ENCODE measurements at regions not wholly inside any gene's neighbourhood (a gene's known extent, or its start where the extent isn't known, plus 50 kb on each side); places are given as distances from the start of the nearest gene placed in this dataset.

- no peak for TF ChIP-seq CTCF (IDR thresholded peaks at IDR 0.05; ENCODE audit: low read depth, low read length)
- in situ Hi-C loops (cut with HindIII; ENCODE audit: low sequenced_read_pairs): no loop called here
- DNase-seq (ENCODE audit: low read depth, low spot score): peak; percentile 53
- no peak overlapping the region for H3K4me3 ChIP-seq (ENCODE audit: low read depth, low read length)
Measured at GRCh38 chr18:57915248-57915647, 112.1 kb upstream of the ATP8B1 start.

- no peak for DNase-seq (ENCODE audit: low read depth, low spot score)
- TF ChIP-seq CTCF (IDR thresholded peaks at IDR 0.05; ENCODE audit: low read depth, low read length): no peak
- no peak overlapping the region for H3K4me3 ChIP-seq (ENCODE audit: low read depth, low read length)
- in situ Hi-C loops (cut with HindIII; ENCODE audit: low sequenced_read_pairs): no loop called here
Measured at GRCh38 chr18:57913686-57914085, 110.6 kb upstream of the ATP8B1 start.

- no peak overlapping the region for H3K4me3 ChIP-seq (ENCODE audit: low read depth, low read length)
- in situ Hi-C loops (cut with HindIII; ENCODE audit: low sequenced_read_pairs): no loop called here
- peak; percentile 49 for TF ChIP-seq CTCF (IDR thresholded peaks at IDR 0.05; ENCODE audit: low read depth, low read length)
- DNase-seq (ENCODE audit: low read depth, low spot score): no peak
Measured at GRCh38 chr18:57910817-57911216, 107.7 kb upstream of the ATP8B1 start.

GRCh38 chr18:57910134-57910533 lies 107.0 kb upstream of the ATP8B1 start:
- DNase-seq (ENCODE audit: low read depth, low spot score): no peak
- in situ Hi-C loops (cut with HindIII; ENCODE audit: low sequenced_read_pairs): no loop called here
- H3K4me3 ChIP-seq (ENCODE audit: low read depth, low read length): no peak overlapping the region
- TF ChIP-seq CTCF (IDR thresholded peaks at IDR 0.05; ENCODE audit: low read depth, low read length): no peak

- TF ChIP-seq CTCF (IDR thresholded peaks at IDR 0.05; ENCODE audit: low read depth, low read length): no peak
- peak; percentile 28 for DNase-seq (ENCODE audit: low read depth, low spot score)
- no peak overlapping the region for H3K4me3 ChIP-seq (ENCODE audit: low read depth, low read length)
- in situ Hi-C loops (cut with HindIII; ENCODE audit: low sequenced_read_pairs): no loop called here
Measured at GRCh38 chr18:57909620-57910019, 106.5 kb upstream of the ATP8B1 start.

GRCh38 chr18:57908092-57908491 lies 105.0 kb upstream of the ATP8B1 start:
- no peak for DNase-seq (ENCODE audit: low read depth, low spot score)
- no peak overlapping the region for H3K4me3 ChIP-seq (ENCODE audit: low read depth, low read length)
- in situ Hi-C loops (cut with HindIII; ENCODE audit: low sequenced_read_pairs): no loop called here
- TF ChIP-seq CTCF (IDR thresholded peaks at IDR 0.05; ENCODE audit: low read depth, low read length): no peak

- H3K4me3 ChIP-seq (ENCODE audit: low read depth, low read length): no peak overlapping the region
- no peak for TF ChIP-seq CTCF (IDR thresholded peaks at IDR 0.05; ENCODE audit: low read depth, low read length)
- in situ Hi-C loops (cut with HindIII; ENCODE audit: low sequenced_read_pairs): no loop called here
- DNase-seq (ENCODE audit: low read depth, low spot score): no peak
Measured at GRCh38 chr18:57907550-57907949, 104.4 kb upstream of the ATP8B1 start.

All from astrocyte of the spinal cord (primary cell).